HG03342 (cell line): ENCODE measurements at regions not wholly inside any gene's neighbourhood (a gene's known extent, or its start where the extent isn't known, plus 50 kb on each side); places are given as distances from the start of the nearest gene placed in this dataset.

Source experiments
- ATAC-seq: cut with Tn5 transposase; IDR thresholded peaks from one replicate; pipeline ENCODE4 v1.9.1; 2021; ENCODE audit warnings: mild to moderate bottlenecking, moderate library complexity; ENCODE audit not compliant: unreplicated experiment

GRCh38 chr4:135338181-135338580 lies 1136.6 kb upstream of the PABPC4L start:
- ATAC-seq, result no peak

DNA sequence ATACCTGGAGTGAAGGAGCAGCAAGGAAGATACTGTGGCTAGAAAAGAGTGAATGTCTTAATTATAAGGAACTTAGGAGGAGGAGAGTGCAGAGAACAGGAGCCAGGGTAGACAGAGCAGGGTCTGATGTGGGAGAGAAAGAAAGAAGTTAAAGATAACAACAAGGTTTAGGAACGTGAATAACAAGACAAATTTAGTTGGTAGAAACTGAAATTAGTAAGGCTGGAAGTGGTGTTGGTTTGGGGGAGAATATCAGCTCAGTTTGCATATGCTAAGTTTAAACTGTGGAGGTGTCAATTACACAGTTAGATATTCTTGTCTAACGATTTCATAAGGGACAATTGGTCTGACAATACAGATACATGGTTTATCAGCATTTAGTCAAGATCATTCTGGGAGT lies 1123.7 kb upstream of the PABPC4L start:
- no peak for ATAC-seq

DNA sequence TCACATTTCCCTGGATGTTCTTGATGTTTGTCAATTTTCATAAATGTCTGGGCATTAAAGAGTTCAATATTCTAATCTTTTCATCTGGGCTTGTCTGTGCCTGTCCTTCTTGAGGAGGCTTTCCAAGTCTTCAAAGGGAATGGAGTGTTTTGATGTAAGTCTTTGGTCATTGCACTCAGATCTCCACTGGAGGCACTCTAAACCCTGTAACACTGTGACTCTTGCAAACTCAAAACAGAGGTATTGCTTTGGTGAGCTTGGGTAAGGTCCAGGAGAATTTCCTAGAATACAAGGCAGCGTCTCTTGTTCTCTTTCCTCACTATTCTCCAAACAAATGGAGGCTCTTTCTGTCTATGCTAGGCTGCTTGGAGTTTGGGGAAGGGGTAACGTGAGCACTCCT lies 1118.1 kb upstream of the PABPC4L start:
- no peak for ATAC-seq

GRCh38 chr4:135316266-135316779 lies 1114.7 kb upstream of the PABPC4L start:
- no peak for ATAC-seq

GRCh38 chr4:135290136-135290535 lies 1088.5 kb upstream of the PABPC4L start:
- no peak for ATAC-seq

DNA sequence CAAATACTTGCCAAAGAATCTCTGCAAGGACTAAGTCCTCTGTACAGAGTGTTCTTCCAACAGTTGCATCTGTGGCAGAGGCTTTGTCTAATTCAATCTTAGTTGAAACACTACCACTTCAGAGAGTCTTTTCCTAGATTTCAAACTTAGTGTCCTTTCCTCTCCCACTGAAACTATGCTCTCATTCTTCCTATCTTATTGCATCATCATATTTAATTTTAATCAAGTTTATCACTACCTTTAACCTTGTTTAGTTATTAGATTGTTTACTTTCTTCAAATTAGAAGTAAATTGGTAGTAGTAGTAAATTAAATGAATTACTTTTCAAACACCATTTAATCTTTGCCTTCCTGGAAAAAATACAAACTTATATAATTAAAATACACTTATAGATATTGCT lies 1082.3 kb upstream of the PABPC4L start:
- ATAC-seq, result no peak

- no peak for ATAC-seq
These were observed 1081.1 kb upstream of the PABPC4L start for GRCh38 chr4:135282676-135283075.

GRCh38 chr4:135281230-135281629 lies 1079.6 kb upstream of the PABPC4L start:
- no peak for ATAC-seq

DNA sequence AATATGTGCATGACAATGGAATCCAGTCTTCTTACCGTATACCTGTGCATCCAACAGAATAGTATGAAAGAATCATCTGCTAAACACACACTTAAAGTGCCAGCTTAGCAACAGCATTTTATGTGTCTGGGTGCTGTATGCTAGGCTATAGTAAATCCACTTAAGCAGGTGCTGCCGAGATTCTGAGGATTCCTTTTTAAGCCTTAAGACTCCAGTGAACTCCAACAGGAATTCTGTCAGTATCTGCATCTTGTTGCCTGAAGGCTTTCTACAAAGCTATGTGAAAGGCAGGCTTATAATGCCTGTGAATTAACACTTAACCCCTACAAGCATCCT lies 1076.4 kb upstream of the PABPC4L start:
- no peak for ATAC-seq

GRCh38 chr4:135277068-135277979 lies 1075.7 kb upstream of the PABPC4L start:
- no peak for ATAC-seq

DNA sequence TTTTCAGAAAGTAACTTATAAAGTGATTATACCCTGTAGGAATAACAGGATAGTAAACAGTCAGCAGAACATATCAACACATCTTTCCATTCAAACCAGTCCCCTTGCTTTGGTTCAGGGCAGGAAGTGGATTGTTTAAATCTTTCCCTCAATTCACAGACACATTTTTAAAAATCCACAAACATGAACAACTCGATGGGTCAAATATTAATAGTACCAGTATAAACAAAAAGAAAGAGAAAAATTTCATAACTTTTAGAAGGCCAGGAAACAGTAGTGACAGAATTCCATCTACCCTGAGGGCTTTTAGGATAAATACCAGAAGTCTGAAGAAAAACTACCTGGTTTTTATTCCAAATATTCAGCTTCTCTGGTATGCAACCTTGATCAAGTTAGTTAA lies 1072.8 kb upstream of the PABPC4L start:
- ATAC-seq, result no peak

- peak; percentile 73 for ATAC-seq
These were observed 1067.7 kb upstream of the PABPC4L start for GRCh38 chr4:135269125-135269890.

DNA sequence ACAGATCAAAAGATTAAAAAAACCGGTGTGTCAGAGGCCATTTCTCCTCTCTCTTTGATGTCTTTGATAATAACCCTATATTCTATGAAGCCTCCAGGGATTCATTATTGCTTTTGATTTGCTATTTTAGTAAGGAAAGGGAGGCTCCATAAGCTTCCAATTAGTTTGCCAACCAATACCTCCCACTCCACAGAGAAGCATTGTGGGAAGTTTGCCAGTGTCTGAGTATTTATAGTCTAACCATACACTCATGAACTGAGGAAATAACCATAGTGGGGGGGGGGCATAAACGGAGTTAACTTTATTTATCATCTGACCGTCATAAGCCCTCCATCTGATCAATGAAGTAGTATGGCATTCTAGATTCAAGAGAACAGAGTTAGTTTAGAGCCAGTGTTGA lies 1066.8 kb upstream of the PABPC4L start:
- ATAC-seq, result no peak

DNA sequence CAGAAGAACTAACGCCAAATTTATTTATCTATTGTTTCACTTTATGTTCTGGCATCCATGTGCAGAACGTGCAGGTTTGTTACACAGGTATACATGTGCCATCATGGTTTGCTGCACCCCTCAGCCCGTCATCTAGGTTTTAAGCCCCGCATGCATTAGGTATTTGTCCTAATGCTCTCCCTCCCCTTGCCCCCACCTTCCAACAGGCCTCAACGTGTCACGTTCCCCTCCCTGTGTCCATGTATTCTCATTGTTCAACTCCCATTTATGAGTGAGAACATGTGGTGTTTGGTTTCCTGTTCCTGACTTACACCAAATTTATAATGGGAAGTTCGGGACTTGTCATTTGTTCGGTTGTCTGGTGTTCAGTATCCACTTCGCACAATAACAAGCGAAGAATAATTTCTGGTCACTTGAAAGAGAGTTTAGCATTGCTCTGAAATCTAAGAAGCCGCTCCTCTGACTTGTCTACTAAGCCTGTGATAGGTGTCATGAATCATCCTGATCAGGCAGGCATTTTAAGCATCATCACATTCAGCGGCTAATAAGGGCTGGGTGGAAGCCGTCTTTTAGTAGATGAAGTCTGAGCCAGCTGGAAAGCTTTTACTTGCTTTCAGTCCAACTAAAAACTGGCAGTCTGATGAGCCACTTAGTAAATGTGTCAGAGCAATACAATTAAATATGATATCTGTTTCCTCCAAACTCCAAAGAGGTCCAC lies 1065.7 kb upstream of the PABPC4L start:
- no peak for ATAC-seq

GRCh38 chr4:135256111-135256510 lies 1054.5 kb upstream of the PABPC4L start:
- no peak for ATAC-seq

- ATAC-seq, result no peak
These were observed 1048.5 kb upstream of the PABPC4L start for GRCh38 chr4:135250040-135250439.

DNA sequence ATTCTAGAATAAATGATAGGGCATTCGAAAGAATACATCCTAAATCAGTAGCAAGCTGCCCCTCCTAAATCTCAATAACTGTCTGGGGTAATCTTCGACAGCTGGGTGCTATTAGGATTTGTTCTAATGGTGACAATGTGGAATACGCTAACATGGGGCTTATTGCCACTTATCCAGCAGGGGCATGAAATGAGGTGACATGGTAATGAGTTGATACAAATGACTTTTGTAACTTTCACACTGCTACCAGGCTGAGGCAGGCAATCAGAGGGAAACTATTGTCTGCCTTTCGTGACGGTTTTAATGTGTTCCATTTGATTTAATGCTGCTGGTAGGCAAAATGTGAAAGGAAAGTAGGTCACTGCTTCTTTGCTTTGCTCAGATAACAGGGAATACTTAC lies 1047.4 kb upstream of the PABPC4L start:
- no peak for ATAC-seq

DNA sequence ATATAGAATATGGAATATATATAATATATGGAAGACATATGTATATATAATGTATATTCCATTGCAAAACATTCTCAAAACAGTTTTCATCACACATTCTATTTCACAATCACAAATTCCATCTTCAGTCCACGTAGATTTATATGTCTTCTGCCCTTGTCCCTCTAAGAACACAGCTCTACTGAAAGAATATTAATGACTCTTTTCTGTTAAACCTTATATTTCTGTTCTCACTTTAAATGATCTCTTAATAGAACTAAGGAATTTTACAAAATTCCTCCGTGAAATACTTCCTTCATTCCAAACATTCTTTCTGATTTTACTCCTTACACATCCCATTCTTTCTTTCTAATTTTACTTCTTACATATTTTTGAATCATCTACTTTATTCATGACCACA lies 1043.1 kb upstream of the PABPC4L start:
- ATAC-seq, result no peak

DNA sequence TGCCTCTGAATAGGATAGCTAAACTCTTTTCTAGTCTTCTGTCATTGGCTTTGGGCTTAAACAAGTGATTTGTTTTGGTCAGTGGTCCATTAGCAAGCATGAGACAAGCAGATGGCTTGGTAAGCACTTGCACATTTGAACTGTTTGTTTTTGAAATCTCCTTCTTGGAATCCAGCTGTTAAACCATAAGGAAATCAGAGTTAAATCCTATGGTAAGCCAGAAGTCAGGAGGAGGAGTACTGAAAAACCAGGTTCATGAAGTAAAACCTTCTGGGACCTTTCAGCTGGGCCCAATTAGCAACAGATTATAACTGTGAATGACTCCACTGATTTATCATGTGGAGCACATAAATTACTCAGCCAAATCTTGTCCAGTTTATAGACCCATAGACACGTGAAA lies 1042.5 kb upstream of the PABPC4L start:
- ATAC-seq, result no peak

DNA sequence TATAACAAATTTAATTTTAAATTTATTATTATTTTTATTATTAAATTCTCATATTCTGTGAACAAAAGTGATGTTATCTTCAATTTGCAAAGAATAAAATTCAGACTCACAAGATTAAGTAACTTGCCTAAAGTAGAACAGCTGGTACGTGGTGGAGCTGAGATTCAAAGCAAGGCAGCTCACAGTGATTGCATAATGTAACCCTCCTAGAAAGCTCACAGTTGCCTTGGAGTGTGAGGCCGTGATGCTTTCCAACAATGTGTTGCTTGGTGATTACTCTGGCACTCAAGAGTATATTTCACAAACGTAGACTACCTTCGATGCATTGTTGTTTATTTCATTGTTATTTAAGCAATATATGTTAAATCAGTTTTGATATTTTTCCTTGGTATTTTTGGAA lies 1039.2 kb upstream of the PABPC4L start:
- no peak for ATAC-seq

GRCh38 chr4:135239964-135240363 lies 1038.4 kb upstream of the PABPC4L start:
- ATAC-seq, result no peak
